ENCODE measurements at regions not wholly inside any gene's neighbourhood (a gene's known extent, or its start where the extent isn't known, plus 50 kb on each side); places are given as distances from the start of the nearest gene placed in this dataset.

DNA sequence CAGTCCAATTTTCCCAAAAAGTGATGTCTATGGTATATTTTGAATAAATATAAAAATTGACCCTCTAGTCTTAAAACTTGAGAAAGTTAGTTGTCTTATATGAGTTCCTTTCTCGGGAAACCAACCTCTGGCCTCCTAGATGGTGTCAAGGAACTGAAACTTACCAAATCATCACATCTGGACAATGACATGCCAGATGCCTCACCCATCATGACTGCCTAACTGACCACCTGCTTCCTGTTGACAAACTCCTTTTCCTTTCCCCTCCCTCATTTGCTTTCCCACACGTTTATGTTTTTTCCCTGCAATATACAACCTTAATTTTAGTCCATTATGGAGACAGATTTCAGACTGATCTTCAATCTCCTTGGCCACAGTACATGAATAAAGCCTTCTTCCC is 731.0 kb downstream of the EPHA7 start (continued):
- TF ChIP-seq POLR2AphosphoS5 (IDR thresholded peaks at IDR 0.05; ENCODE audit: low read depth, low read length) = no peak
- no peak for TF ChIP-seq MAFK (IDR thresholded peaks at IDR 0.05; ENCODE audit: low read depth, low read length)
- no peak for TF ChIP-seq CEBPB (IDR thresholded peaks at IDR 0.05; ENCODE audit: low read depth, low read length)
- no peak for TF ChIP-seq TAF7 (optimal IDR thresholded peaks at IDR 0.05; ENCODE audit: borderline replicate concordance, low read depth, low read length)
- no peak for TF ChIP-seq KDM1A (IDR thresholded peaks at IDR 0.05; ENCODE audit: borderline replicate concordance, low read length)

All from H1 (cell line).